Trophoblast cell (in vitro differentiated cells and primary cell): ENCODE measurements at regions not wholly inside any gene's neighbourhood (a gene's known extent, or its start where the extent isn't known, plus 50 kb on each side); places are given as distances from the start of the nearest gene placed in this dataset.
A peak's percentile ranks its signal among the peaks of the same experiment; 100 is the strongest.

ENCODE experiments used
- DNase-seq, 2 donors: peaks; one replicate each; pipeline ENCODE4 v3.0.0-alpha.2; 2016
- H2AFZ ChIP-seq: 2 replicates; pipeline ENCODE4 v1.6.1; 2013; ENCODE audit warnings: low read length, moderate library complexity, mild to moderate bottlenecking; ENCODE audit not compliant: insufficient read depth, poor library complexity
- H2AK5ac ChIP-seq: 2 replicates; pipeline ENCODE4 v1.6.1; 2013; ENCODE audit warnings: mild to moderate bottlenecking, low read length
- H2BK120ac ChIP-seq: 2 replicates; pipeline ENCODE4 v1.6.1; 2013; ENCODE audit warnings: low read length, mild to moderate bottlenecking, moderate library complexity; ENCODE audit not compliant: insufficient read depth, poor library complexity
- H2BK12ac ChIP-seq: 2 replicates; pipeline ENCODE4 v1.6.1; 2013; ENCODE audit warnings: mild to moderate bottlenecking, low read length, moderate library complexity
- H2BK5ac ChIP-seq: 2 replicates; pipeline ENCODE4 v1.6.1; 2013; ENCODE audit warnings: low read length, low read depth, moderate library complexity, mild to moderate bottlenecking; ENCODE audit not compliant: poor library complexity
- H3K14ac ChIP-seq: 2 replicates; pipeline ENCODE4 v1.6.1; 2013; ENCODE audit warnings: mild to moderate bottlenecking, low read length
- H3K18ac ChIP-seq: 2 replicates; pipeline ENCODE4 v1.6.1; 2013; ENCODE audit warnings: mild to moderate bottlenecking, low read length
- H3K23ac ChIP-seq: 2 replicates; pipeline ENCODE4 v1.6.1; 2013; ENCODE audit warnings: low read length
- H3K27ac ChIP-seq: 2 replicates; pipeline ENCODE4 v1.5.1; 2013; ENCODE audit warnings: low read depth, mild to moderate bottlenecking, inconsistent platforms, low read length, moderate library complexity
- H3K27me3 ChIP-seq: 2 replicates; pipeline ENCODE4 v1.6.1; 2013; ENCODE audit warnings: inconsistent platforms, mild to moderate bottlenecking, low read length, moderate library complexity; ENCODE audit not compliant: insufficient read depth
- H3K36me3 ChIP-seq, 2 experiments: 1 replicate in 1 of 2; 2 replicates in 1 of 2; pipeline ENCODE4 v1.6.1; 2013; ENCODE audit warnings: low read length in 2 of 2, mild to moderate bottlenecking in 2 of 2, moderate library complexity in 1 of 2; ENCODE audit not compliant: insufficient read depth in 2 of 2, control insufficient read depth in 1 of 2
- H3K4ac ChIP-seq: 2 replicates; pipeline ENCODE4 v1.6.1; 2013; ENCODE audit warnings: low read depth, mild to moderate bottlenecking, low read length, moderate library complexity
- H3K4me1 ChIP-seq, 2 experiments: 1 replicate in 1 of 2; 2 replicates in 1 of 2; pipeline ENCODE4 v1.6.1; 2013; ENCODE audit warnings: low read length in 2 of 2, mild to moderate bottlenecking in 2 of 2, moderate library complexity in 1 of 2; ENCODE audit not compliant: insufficient read depth in 2 of 2, control insufficient read depth in 1 of 2
- H3K4me2 ChIP-seq: 2 replicates; pipeline ENCODE4 v1.6.1; 2013; ENCODE audit warnings: inconsistent platforms, mild to moderate bottlenecking, low read length, moderate library complexity
- H3K4me3 ChIP-seq: 2 replicates; pipeline ENCODE4 v1.5.1; 2013; ENCODE audit warnings: mild to moderate bottlenecking, low read depth, low read length, inconsistent platforms
- H3K79me1 ChIP-seq: one replicate; pipeline ENCODE4 v1.6.1; 2013; ENCODE audit warnings: low read length
- H3K79me2 ChIP-seq: 2 replicates; pipeline ENCODE4 v1.6.1; 2013; ENCODE audit warnings: low read length, mild to moderate bottlenecking; ENCODE audit not compliant: control insufficient read depth, insufficient read depth, poor library complexity
- H3K9ac ChIP-seq: 2 replicates; pipeline ENCODE4 v1.6.1; 2013; ENCODE audit warnings: mild to moderate bottlenecking, low read length
- H3K9me3 ChIP-seq: 2 replicates; pipeline ENCODE4 v1.6.1; 2013; ENCODE audit warnings: low read depth, mild to moderate bottlenecking, control low read depth, inconsistent platforms, low read length; ENCODE audit not compliant: insufficient read depth
- H4K12ac ChIP-seq: 2 replicates; pipeline ENCODE4 v1.6.1; 2013; ENCODE audit warnings: low read depth, mild to moderate bottlenecking, low read length, moderate library complexity
- H4K8ac ChIP-seq: 2 replicates; pipeline ENCODE4 v1.6.1; 2013; ENCODE audit warnings: low read depth, mild to moderate bottlenecking, low read length, moderate library complexity
- H4K91ac ChIP-seq: one replicate; pipeline ENCODE4 v1.6.1; 2013; ENCODE audit warnings: low read depth, mild to moderate bottlenecking, low read length, moderate library complexity
- WGBS: extraction: QIAGEN DNeasy Blood & Tissue Kit; methylation state at CpG from one replicate; pipeline ENCODE4 v1.1.7; 2013; ENCODE audit warnings: missing lambda C conversion rate; ENCODE audit not compliant: insufficient read length, insufficient coverage; ENCODE audit errors: extremely low coverage; 5-methylcytosine and 5-hydroxymethylcytosine counted together

- Histone ChIP-seq H3K9me3 (no peaks in the 10 kb centered on the region), H2AK5ac (no peak overlapping the region), H3K79me1 (no peaks in the 10 kb centered on the region), H2BK12ac (no peak overlapping the region), H2BK5ac (no peak overlapping the region), H4K91ac (no peak overlapping the region), H4K12ac (no peak overlapping the region), H3K36me3 (no peaks in the 10 kb centered on the region), H3K4ac (no peak overlapping the region), H3K27ac (no peak overlapping the region), H3K18ac (no peak overlapping the region), H3K14ac (no peak overlapping the region), H4K8ac (no peak overlapping the region), H3K9ac (no peak overlapping the region), H2AFZ (no peak overlapping the region), H3K4me3 (no peak overlapping the region), H3K4me2 (no peak overlapping the region), H3K4me1 (no peaks in the 10 kb centered on the region), H3K27me3 (no peaks in the 10 kb centered on the region), H3K79me2 (no peaks in the 10 kb centered on the region), H2BK120ac (no peak overlapping the region), H3K23ac (no peak overlapping the region)
- DNase-seq, result no peak
- WGBS, result no CpG with 5 or more reads among the region's 2 CpGs
These were observed 676.1 kb upstream of the CELF4 start for GRCh38 chr18:38241736-38242135.

- H3K27me3 ChIP-seq, result no peaks in the 10 kb centered on the region
- H2AK5ac ChIP-seq, result no peak overlapping the region
- H3K14ac ChIP-seq, result no peak overlapping the region
- H3K79me2 ChIP-seq, result no peaks in the 10 kb centered on the region
- no peak overlapping the region for H3K18ac ChIP-seq
- no peaks in the 10 kb centered on the region for H3K36me3 ChIP-seq
- no peak overlapping the region for H3K23ac ChIP-seq
- no peaks in the 10 kb centered on the region for H3K79me1 ChIP-seq
- no peak overlapping the region for H2BK12ac ChIP-seq
- no peak overlapping the region for H2BK5ac ChIP-seq
- no peak overlapping the region for H4K12ac ChIP-seq
- H3K9me3 ChIP-seq, result no peaks in the 10 kb centered on the region
- no peak overlapping the region for H2AFZ ChIP-seq
- no peak overlapping the region for H4K91ac ChIP-seq
- no peaks in the 10 kb centered on the region for H3K4me1 ChIP-seq
- peak in 1 of 2 donors; percentile 6 for DNase-seq
- no peak overlapping the region for H3K27ac ChIP-seq
- H3K4me2 ChIP-seq, result no peak overlapping the region
- H3K4me3 ChIP-seq, result no peak overlapping the region
- no peak overlapping the region for H3K9ac ChIP-seq
- WGBS, result no CpG with 5 or more reads among the region's 6 CpGs
- no peak overlapping the region for H3K4ac ChIP-seq
- no peak overlapping the region for H4K8ac ChIP-seq
- no peak overlapping the region for H2BK120ac ChIP-seq
These were observed 675.6 kb upstream of the CELF4 start for GRCh38 chr18:38241216-38241615.

- no peak overlapping the region for H4K8ac ChIP-seq
- H3K9ac ChIP-seq, result no peak overlapping the region
- no peak overlapping the region for H3K4me3 ChIP-seq
These were observed 674.0 kb upstream of the CELF4 start for GRCh38 chr18:38239606-38240005.

DNA sequence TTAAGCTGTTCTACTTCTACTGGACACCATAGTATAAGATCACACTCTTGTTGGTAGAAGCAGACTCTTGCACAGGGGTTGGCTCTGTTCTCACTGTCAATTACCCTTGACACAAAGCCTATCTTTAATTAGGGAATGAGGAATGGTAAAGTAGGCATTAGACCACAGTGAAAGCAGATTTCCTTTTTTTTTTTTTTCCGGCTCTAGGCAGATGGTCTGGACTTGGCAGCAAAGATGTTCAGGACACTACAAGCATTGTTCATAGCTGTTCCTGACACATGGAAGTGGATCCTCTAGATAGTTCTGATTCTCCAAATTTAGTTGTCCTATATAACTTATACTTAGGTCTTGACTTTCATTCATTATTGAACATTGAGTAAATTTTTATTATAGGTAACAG, 672.2 kb upstream of the CELF4 start:
- no peak overlapping the region for H3K4me3 ChIP-seq
- no peaks in the 10 kb centered on the region for H3K36me3 ChIP-seq
- no peak overlapping the region for H3K4me2 ChIP-seq
- H2BK5ac ChIP-seq, result no peak overlapping the region
- H4K91ac ChIP-seq, result no peak overlapping the region
- no peak overlapping the region for H3K27ac ChIP-seq
- H2AK5ac ChIP-seq, result no peak overlapping the region
- no peaks in the 10 kb centered on the region for H3K4me1 ChIP-seq
- H3K9me3 ChIP-seq, result no peaks in the 10 kb centered on the region
- no peaks in the 10 kb centered on the region for H3K79me2 ChIP-seq
- no peak overlapping the region for H3K14ac ChIP-seq
- H3K9ac ChIP-seq, result no peak overlapping the region
- H2BK120ac ChIP-seq, result no peak overlapping the region
- WGBS, result no CpG with 5 or more reads among the region's 1 CpG
- H2BK12ac ChIP-seq, result no peak overlapping the region
- no peak overlapping the region for H3K23ac ChIP-seq
- no peak overlapping the region for H4K12ac ChIP-seq
- no peak overlapping the region for H3K18ac ChIP-seq
- no peaks in the 10 kb centered on the region for H3K27me3 ChIP-seq
- H4K8ac ChIP-seq, result no peak overlapping the region
- no peak overlapping the region for H3K4ac ChIP-seq
- DNase-seq, result no peak
- H3K79me1 ChIP-seq, result no peaks in the 10 kb centered on the region
- no peak overlapping the region for H2AFZ ChIP-seq

More at GRCh38 chr18:38239606-38240005, 674.0 kb upstream of the CELF4 start:
- H3K4me1 ChIP-seq, result no peaks in the 10 kb centered on the region
- no peaks in the 10 kb centered on the region for H3K36me3 ChIP-seq
- H3K27me3 ChIP-seq, result no peaks in the 10 kb centered on the region
- H4K12ac ChIP-seq, result no peak overlapping the region
- H3K4me2 ChIP-seq, result no peak overlapping the region
- H3K9me3 ChIP-seq, result no peaks in the 10 kb centered on the region
- no peak overlapping the region for H2AK5ac ChIP-seq
- no peaks in the 10 kb centered on the region for H3K79me1 ChIP-seq
- H3K27ac ChIP-seq, result no peak overlapping the region
- H3K23ac ChIP-seq, result no peak overlapping the region
- H4K91ac ChIP-seq, result no peak overlapping the region
- no peak for DNase-seq
- no peak overlapping the region for H2BK120ac ChIP-seq
- no peak overlapping the region for H3K14ac ChIP-seq
- no CpG with 5 or more reads among the region's 5 CpGs for WGBS
- no peak overlapping the region for H2AFZ ChIP-seq
- no peaks in the 10 kb centered on the region for H3K79me2 ChIP-seq
- no peak overlapping the region for H3K18ac ChIP-seq
- H2BK12ac ChIP-seq, result no peak overlapping the region
- H3K4ac ChIP-seq, result no peak overlapping the region
- no peak overlapping the region for H2BK5ac ChIP-seq
